SK-N-DZ (cell line): ENCODE measurements at regions not wholly inside any gene's neighbourhood (a gene's known extent, or its start where the extent isn't known, plus 50 kb on each side); places are given as distances from the start of the nearest gene placed in this dataset.
"Not testable (repeated sequence)": the region's sequence is repeated elsewhere in the genome, so short reads cannot be mapped to it uniquely, and the experiment has no call there.

Experiments used
- DNase-seq: peaks from one replicate; pipeline ENCODE4 v3.0.0-alpha.2; 2015; ENCODE audit warnings: low spot score

DNA sequence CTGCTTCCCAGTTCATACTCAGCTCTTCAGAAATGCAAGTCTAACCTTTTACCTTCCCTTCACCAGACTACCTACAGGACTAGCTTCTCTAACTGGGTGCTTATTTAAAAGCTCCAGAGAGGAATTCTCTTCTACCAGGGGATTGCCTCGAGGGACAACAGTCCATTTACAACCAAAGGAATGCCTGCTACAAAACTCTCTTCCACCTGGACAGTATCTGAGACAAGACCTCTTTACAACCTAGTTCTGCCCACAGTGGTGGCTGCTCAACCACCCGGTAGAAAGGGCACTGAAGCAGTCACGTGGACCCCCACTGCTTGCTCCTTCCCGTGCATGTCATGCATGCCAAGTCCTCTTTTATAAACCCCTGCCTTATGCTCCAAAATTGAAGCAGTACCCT lies 158.1 kb upstream of the ANXA10 start:
- no peak for DNase-seq

DNA sequence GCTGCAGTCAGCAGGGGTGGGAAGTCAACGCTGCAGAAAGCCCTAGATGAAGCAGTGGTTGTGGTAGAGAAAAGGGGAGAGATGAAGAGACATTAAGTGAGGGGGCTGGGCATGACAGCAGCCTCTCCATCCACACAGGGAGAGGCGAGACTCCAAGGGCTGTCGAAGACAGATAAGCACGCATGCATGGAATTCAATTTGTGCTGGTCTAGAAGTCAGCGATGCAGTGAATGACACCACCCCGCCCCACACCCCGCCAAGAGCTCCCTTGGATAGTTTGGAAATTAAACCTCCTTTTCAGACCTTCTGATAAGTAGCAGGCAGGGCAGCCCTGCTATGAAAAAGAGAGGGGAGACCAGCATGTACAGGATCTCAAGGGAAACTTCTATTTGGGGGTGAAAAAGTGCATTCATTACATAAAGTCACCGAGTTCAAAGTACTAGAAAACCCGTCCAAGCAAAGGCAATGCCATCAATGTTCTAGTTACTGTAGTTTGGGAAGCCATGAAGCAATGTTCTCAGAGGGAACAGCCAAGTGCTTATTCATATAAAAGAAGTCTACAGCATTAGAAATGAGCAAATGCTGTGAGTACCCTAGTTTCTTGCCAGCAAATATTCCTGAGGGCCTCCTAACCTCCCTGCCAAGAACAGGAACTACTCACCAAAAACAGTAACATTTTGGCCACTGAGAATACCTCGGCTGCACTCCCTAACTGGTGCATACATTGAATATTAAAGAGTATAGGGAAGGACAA lies 152.3 kb upstream of the ANXA10 start:
- DNase-seq, result no peak

DNA sequence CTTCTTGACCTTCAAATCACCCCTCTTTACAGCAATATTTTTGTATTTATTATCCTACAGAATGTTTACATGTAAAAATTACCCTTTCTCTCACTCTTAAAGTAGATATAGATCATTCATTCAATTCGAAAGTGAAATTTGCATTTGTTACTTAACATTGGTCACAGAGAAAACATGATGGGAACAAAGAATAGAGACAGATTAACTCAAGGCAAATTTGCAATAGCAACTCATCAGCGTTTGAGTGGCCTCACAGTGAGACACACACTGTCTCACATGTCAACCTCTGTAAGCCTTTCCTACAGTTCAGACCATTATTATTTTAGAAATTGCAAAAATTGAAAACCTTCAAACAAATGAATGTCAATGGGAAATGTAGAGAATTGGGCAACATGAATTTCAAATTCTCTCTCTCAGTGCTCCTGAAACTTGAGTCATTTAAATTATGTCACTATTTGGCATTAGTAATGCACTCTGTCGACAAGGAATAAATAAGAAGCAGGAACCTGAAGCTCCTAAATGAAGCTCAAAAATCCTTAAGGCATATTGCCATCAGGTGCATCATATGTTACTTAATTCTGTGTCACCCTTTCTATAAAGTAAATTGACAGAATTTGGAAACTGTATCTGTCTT lies 148.3 kb upstream of the ANXA10 start:
- DNase-seq, result no peak

DNA sequence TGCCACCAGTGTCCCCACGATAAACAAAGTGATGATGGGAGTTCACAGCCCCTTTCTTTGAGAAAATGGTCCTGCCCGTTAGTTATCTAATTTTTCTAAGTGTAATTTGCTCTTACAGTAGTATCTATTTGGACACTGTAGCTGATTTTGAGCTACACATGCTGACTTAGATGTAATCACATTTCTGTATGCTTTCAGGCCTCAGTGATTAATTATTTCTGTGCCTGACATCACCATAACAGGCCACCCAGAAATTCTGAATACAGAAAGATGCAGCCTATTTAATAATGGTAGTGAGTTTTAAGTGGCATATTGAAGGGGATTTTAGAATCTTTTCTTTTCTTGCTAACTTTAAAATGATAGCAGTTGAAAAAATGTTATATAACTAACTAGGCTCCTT lies 147.6 kb upstream of the ANXA10 start:
- DNase-seq, result no peak

DNA sequence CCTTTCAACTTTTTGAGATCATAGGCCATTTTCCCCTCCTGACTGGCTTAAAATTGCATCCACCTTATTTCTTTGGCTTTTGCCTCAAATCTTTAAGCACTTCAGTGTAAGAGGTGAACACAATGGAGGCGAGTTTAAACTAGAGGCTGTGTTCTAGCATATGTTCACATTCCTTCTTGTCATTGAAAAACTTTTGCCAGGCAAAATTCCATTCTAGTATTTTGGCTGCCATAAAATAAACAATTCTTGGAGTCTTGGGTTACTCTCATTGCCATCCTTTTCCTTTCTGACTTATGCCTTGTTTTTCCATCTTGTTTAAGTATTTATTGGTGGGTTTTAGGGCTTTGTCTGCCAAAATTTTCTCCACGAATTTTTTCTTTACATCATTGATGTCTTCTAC lies 137.3 kb upstream of the ANXA10 start:
- no peak for DNase-seq

DNA sequence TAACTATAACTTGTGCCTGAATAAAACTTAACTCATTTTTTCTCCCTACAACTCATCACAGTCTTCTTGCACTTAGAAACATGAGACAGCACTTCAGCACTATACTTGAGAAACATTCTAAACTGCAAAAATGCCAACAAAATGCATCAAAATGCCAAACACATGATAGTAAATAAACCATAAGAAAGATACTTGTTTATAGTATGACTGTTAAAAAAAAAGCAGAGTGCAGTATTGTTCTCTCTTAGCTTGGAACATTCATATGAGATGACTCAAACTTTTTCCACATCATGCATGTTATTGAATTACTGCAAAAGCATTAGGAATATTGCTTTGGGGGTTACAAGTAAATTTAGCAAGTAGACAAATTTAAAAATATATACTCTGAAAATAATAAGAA lies 135.7 kb upstream of the ANXA10 start:
- DNase-seq, result no peak

DNA sequence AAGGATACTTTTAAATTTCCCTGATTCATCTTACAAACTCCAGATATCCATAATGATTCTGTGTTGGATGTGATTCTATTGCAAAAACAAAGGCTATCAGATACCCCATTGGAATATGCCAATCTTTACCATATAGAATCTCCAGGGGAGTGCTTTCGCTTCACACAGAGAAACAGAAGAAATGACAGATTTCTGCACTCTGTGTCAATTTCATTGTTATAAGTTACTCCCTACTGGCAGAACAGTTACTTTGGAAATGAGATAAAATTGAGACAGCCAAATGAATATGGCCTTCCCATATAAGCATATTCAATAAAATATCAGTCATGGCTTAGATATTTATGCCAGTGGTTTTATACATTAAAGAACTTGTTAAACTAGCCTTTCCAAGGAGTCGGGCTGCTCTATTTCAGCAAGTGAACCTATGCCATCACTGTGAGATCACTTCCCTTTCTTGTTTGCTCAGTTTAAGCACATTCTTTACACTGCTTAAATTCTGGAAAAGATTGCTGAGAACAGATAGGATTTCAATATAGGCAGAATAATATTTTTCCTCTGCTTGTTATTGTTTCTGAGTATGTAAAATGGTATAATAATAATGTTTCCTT lies 127.5 kb upstream of the ANXA10 start:
- no peak for DNase-seq

DNA sequence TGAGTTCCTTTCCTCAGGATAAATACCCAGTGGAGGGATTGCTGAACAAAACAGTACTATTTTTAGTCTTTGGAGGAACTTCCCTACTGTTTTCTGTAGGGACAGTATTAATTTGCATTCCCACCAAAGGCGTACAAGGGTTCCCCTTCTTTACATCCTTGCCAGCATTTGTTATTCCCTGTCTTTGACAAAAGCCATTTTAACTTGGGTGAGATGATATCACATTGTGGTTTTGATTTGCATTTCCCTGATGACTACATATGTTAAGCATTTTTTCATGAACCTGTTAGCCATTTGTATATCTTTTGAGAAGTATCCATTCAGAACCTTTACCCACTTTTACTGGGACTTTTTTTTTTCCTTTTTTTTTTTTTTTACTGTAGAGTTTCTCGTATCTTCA lies 126.2 kb upstream of the ANXA10 start:
- DNase-seq, result no peak

DNA sequence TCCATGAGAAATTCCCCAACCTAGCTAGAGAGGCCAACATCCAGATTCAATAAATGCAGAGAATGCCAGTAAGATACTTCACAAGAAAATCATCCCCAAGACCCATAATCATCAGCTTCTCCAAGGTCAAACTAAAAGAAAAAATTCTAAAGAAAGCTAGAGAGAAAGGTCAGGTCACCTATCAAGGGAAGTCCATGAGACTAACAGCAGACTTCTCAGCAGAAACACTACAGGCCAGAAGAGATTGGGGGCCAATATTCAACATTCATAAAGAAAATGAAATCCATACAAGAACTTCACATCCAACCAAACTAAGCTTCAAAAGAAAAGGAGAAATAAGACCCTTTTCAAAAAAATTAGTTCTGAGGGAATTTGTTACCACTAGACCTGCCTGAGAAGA lies 118.8 kb upstream of the ANXA10 start:
- DNase-seq, result no peak

DNA sequence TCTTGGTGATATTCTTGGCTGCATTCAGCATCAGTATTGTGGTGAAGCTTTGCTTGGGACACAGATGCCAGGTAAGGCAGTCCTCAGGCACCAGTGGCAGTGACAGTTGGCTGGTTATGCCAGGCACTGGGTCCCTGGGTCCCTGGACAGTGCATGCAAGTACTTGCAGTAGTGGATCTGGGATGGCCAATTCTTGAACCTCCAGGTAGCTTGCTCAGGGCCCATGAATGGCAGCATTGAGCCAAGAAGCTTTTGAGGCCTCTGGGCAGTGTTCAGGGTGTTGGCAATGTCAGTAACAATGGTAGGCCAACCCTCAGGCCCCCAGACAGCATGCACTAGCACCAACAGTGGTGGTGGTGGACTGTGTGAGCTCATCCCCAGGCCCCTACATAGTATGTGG lies 106.8 kb upstream of the ANXA10 start:
- DNase-seq, result no peak

DNA sequence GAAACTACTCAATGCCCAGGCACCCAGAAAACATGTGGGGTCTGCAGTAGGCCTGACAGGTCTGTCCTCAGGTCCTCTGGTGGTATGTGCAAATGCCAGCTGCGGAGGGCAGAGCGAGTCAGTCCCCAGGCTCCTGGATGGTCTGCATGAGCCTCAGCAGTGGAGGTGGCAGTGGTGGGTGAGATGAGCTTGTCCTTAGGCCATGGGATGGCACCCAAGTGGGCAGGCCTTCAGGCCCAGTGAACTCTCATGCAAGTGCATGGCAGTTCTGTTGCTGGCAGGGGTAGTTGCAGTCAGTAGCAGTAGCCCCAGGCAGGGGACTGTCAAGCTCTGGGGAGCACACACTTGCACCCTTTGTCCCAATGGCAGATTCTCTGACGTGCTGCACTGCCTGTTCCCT lies 106.3 kb upstream of the ANXA10 start:
- no peak for DNase-seq

DNA sequence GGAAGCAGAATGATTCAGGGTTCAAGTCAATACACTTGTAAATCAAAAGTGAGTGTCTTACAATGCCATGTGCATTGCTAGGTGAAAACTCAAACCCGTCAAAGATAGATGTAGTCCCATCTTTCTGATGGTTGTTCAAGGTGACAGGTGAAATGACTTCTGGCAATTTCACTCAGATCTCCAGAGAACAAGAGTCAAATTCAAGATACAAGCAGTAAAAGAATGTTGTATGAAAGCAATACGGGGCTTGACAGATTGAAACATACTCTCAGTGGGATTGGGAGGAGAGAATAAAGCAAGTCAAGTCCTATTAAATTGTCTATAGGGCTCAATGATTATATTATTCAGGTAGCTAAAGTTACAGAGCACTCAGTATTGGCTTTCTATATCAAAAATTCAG lies 105.1 kb upstream of the ANXA10 start:
- no peak for DNase-seq

DNA sequence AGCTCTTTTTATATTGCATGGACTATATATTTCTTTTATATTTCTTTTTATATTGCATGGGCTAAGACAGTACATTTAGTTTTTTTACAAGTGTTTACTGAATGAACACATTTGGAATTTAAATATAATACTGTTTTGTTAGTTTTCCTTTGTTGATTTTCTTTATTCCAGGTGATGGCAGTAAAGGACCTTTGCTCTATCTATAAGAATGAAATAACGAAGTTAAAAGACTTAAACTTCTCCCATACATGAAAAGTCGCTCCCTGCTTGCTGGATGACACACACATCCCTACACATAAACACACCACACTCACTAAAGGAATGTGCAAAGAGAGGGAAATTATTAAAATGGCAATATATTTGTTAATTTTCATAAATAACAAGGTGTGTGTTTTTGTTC lies 102.5 kb upstream of the ANXA10 start:
- DNase-seq, result no peak

DNA sequence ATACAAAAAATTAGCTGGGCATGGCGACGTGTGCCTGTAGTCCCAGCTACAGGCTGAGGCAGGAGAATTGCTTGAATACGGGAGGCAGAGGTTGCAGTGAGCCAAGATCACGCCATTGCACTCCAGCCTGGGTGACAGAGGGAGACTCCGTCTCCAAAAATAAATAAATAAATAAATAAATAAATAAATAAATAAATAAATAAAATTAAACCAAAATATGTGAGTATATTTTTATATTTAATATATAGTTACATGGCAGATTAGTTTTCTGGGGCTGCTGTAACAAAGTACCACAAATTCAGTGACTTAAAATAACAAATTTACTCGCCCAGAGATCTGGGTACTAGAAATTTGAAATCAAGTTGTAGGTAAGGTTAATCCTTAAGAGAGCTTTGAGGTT lies 84.2 kb upstream of the ANXA10 start:
- DNase-seq, result not testable (repeated sequence)

DNA sequence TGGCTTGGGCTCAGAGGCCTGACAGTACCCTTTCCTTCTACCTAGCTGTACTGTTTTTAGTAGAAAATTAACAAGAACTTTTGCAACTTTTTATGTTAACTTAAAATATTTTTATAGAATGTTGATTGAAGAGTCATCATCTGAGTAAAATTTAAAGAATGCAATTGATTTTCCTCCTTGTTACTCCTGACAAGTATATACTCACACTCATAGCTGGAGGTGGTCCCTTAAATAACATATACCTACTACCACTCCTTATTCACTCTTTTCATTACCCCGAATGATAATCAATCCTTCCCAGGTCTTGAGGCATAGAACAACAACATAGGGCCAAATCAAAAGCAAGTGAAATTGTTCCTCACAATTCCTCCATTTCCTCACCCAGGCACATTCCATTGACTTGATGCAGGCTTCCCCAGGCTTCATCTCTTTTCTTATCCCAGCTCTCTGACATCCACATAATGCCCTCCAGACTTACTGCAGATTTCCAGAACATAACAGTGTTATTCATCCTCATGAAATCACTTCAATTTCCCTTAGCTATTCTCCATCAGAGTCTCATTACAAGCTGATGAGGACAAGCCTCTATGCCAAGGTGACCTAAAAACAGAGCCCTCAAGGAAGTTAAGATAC lies 73.2 kb upstream of the ANXA10 start:
- no peak for DNase-seq

DNA sequence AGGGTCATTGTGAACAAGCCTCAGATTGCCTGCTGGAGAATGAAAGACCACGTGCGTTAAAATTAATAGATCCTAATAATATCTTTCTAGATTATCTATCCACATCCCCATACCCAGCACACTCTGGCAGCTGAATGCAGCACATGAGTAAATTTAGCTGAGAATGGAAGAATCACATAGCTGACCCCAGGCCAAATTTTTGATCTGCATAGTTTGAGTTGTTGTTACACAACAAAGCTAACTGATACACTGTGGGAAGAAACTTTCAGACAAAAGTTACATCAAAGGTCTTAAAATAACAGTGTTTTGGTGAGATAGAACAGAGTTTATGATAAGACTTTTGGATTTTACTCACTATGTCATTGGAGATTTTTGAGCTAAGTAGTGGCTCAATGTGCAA lies 72.4 kb upstream of the ANXA10 start:
- DNase-seq, result no peak

DNA sequence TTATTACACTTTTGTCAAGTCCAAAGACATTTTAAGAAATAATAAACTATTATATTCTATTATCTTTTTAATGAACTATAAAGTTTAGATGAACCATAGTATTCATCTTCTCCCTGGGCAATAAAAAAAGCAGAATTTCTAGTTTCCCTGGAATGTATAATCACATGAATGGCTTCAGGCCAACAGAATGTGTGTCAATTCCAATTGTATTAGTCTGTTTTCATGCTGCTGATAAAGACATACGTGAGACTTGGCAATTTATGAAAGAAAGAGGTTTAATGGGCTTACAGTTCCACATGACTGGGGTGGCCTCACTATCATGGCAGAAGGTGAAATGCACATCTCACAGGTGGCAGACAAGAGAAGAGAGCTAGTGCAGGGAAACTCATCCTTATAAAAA lies 70.7 kb upstream of the ANXA10 start:
- DNase-seq, result no peak

DNA sequence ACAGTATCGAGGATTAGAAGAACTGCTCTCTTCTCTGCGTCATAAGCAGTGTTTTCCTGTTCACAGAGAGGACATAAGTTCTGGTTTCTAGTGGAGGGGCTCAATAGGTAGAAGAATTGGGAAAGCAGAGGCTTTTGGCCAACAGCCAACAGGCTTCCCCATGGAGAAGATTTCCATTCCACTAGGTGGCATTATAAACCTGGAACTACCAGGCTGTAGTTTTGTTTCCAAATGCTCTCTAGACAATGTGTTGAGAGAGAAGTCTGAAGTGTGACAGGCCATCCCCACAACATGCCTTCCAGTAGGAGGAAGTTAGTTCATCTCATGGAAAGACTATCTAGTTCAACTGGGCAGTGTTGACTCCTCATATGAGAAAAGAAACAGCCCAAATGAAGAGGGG lies 63.8 kb upstream of the ANXA10 start:
- DNase-seq, result no peak

DNA sequence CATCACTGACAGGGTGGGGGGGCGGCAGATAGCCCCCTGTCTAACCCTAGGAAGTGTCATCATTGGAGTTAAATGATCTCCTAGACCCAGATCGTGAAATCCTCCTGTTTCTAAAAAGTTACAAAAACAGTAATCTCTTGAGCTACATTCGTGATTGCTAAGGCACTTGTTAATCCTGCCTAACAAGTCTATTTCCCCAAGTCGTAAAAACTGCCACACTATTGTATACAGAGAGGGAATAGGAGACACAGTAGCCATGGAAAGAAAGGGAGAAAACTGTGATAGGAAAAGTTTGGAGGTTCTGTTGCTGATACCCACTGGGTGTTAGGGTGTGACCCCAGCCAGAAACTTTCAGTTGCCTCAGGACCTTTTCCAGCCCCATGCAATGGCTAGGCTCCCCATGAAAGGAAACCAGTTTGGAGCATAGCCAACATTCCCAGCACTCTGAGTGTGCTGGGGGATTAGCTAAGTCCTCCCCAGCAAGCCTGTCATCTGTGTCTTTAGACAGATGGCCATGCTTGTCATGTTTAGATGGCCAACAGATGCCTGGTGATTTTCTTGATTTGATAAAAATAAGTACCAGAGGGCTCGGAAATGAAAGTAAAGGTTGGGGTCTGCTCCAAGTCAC lies 63.3 kb upstream of the ANXA10 start:
- peak; percentile 1 for DNase-seq

DNA sequence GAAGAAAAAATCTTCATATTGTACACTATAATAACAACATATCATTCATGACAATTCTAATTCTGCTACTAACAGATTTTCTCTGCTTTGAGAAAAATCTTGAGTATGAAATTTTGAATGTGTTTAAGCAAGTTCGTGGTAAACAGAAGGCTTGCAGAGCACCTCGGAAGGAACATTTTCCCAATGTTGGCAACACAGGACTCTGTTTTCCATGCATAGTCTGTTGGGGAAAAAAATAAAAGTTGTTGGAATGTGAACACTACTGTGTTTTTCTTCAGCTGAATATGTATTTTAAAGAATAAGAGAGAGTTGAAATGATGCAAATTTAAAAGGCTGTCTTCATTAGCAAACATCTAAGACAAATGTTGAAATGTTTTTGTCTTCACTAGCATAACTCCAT lies 54.7 kb upstream of the ANXA10 start:
- no peak for DNase-seq

DNA sequence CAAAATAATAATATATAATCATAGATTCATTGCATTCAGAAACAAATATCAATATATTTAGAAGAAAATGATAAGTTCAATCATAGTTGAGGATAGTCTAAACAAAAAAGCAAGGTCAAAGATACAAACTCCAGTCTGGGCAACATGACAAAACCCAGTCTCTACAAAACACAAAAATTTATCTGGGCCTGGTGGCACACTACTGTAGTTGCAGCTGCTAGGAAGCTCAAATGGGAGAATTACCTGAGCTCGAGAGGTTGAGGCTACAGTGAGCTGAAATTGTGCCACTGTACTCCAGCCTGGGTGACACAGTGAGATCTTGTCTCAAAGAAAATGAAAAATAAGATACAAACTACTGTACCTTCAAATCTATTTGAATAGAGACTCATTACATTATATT lies 52.7 kb upstream of the ANXA10 start:
- DNase-seq, result no peak
